Mesenchymal stem cell (in vitro differentiated cells and primary cell): ENCODE measurements at regions not wholly inside any gene's neighbourhood (a gene's known extent, or its start where the extent isn't known, plus 50 kb on each side); places are given as distances from the start of the nearest gene placed in this dataset.

Experiments
- DNase-seq: peaks from one replicate; pipeline ENCODE4 v3.0.0-alpha.2; 2013
- H2AFZ ChIP-seq: one replicate; pipeline ENCODE4 v1.6.1; 2013; ENCODE audit warnings: low read depth, mild to moderate bottlenecking, control low read depth, inconsistent platforms, low read length, moderate library complexity
- H2AK5ac ChIP-seq: 2 replicates; pipeline ENCODE4 v1.6.1; 2013; ENCODE audit warnings: low read length, moderate library complexity, mild to moderate bottlenecking, inconsistent platforms; ENCODE audit not compliant: severe bottlenecking
- H2BK120ac ChIP-seq: one replicate; pipeline ENCODE4 v1.6.1; 2013; ENCODE audit warnings: low read depth, mild to moderate bottlenecking, inconsistent platforms, low read length, moderate library complexity
- H2BK12ac ChIP-seq, 2 experiments: one replicate each; pipeline ENCODE4 v1.6.1; 2013; ENCODE audit warnings: inconsistent platforms in 2 of 2, low read length in 2 of 2, mild to moderate bottlenecking in 2 of 2, moderate library complexity in 2 of 2, control low read depth in 1 of 2
- H2BK15ac ChIP-seq: one replicate; pipeline ENCODE4 v1.6.1; 2013; ENCODE audit warnings: mild to moderate bottlenecking, low read depth, inconsistent platforms; ENCODE audit not compliant: poor library complexity, severe bottlenecking
- H2BK5ac ChIP-seq: 2 replicates; pipeline ENCODE4 v1.6.1; 2013; ENCODE audit warnings: low read depth, mild to moderate bottlenecking, low read length, control low read depth, inconsistent platforms; ENCODE audit not compliant: poor library complexity, severe bottlenecking
- H3K14ac ChIP-seq, 2 experiments: one replicate each; pipeline ENCODE4 v1.6.1; 2013; ENCODE audit warnings: inconsistent platforms in 2 of 2, low read length in 2 of 2, control low read depth in 1 of 2, mild to moderate bottlenecking in 1 of 2, moderate library complexity in 1 of 2
- H3K18ac ChIP-seq, 2 experiments: one replicate each; pipeline ENCODE4 v1.6.1; 2013; ENCODE audit warnings: inconsistent platforms in 2 of 2, low read length in 2 of 2, control low read depth in 1 of 2, low read depth in 1 of 2, mild to moderate bottlenecking in 1 of 2
- H3K23ac ChIP-seq, 2 experiments: one replicate each; pipeline ENCODE4 v1.6.1; 2013; ENCODE audit warnings: inconsistent platforms in 2 of 2, low read length in 2 of 2, mild to moderate bottlenecking in 2 of 2, moderate library complexity in 2 of 2, control low read depth in 1 of 2
- H3K27ac ChIP-seq: 2 replicates; pipeline ENCODE4 v1.5.1; 2013; ENCODE audit warnings: mild to moderate bottlenecking, moderate library complexity, low read length, control low read depth, inconsistent platforms; ENCODE audit not compliant: poor library complexity, severe bottlenecking
- H3K27me3 ChIP-seq, 2 experiments: 2 replicates each; pipeline versions ENCODE4 v1.6.1 to v1.7.0; 2013; ENCODE audit warnings: low read length in 2 of 2, mild to moderate bottlenecking in 2 of 2, moderate library complexity in 2 of 2, control low read depth in 1 of 2, inconsistent platforms in 1 of 2; ENCODE audit not compliant: control insufficient read depth in 1 of 2, insufficient read depth in 1 of 2
- H3K36me3 ChIP-seq, 2 experiments: 2 replicates each; pipeline versions ENCODE4 v1.6.1 to v1.7.0; 2013; ENCODE audit warnings: low read length in 2 of 2, control low read depth in 1 of 2, inconsistent platforms in 1 of 2, low read depth in 1 of 2, mild to moderate bottlenecking in 1 of 2; ENCODE audit not compliant: insufficient read depth in 2 of 2, control insufficient read depth in 1 of 2
- H3K4ac ChIP-seq, 2 experiments: one replicate each; pipeline ENCODE4 v1.6.1; 2013; ENCODE audit warnings: inconsistent platforms in 2 of 2, low read length in 2 of 2, mild to moderate bottlenecking in 2 of 2, moderate library complexity in 2 of 2, control low read depth in 1 of 2, low read depth in 1 of 2
- H3K4me1 ChIP-seq: 2 replicates; pipeline ENCODE4 v1.6.1; 2013; ENCODE audit warnings: low read depth, low read length, control low read depth; ENCODE audit not compliant: control insufficient read depth, insufficient read depth
- H3K4me2 ChIP-seq: 2 replicates; pipeline ENCODE4 v1.6.1; 2013; ENCODE audit warnings: low read length, mild to moderate bottlenecking, inconsistent platforms; ENCODE audit not compliant: poor library complexity, severe bottlenecking
- H3K4me3 ChIP-seq, 2 experiments: 2 replicates each; pipeline versions ENCODE4 v1.5.1 to v1.7.0; 2013; ENCODE audit warnings: low read length in 2 of 2, mild to moderate bottlenecking in 2 of 2, control low read depth in 1 of 2, low read depth in 1 of 2; ENCODE audit not compliant: insufficient read depth in 1 of 2
- H3K79me1 ChIP-seq: replicated peaks from 2 replicates; pipeline ENCODE4 v1.6.1; 2013; ENCODE audit warnings: mild to moderate bottlenecking, control low read depth, low read length, inconsistent platforms; ENCODE audit not compliant: poor library complexity, severe bottlenecking
- H3K9ac ChIP-seq: 2 replicates; pipeline ENCODE4 v1.7.0; 2013; ENCODE audit warnings: mild to moderate bottlenecking, low read length, moderate library complexity
- H3K9me3 ChIP-seq: 2 replicates; pipeline ENCODE4 v1.7.0; 2013; ENCODE audit warnings: mild to moderate bottlenecking, low read length; ENCODE audit not compliant: control insufficient read depth
- H4K8ac ChIP-seq: one replicate; pipeline ENCODE4 v1.6.1; 2013; ENCODE audit warnings: inconsistent platforms, mild to moderate bottlenecking, low read length, moderate library complexity
- H4K91ac ChIP-seq: one replicate; pipeline ENCODE4 v1.6.1; 2013; ENCODE audit warnings: mild to moderate bottlenecking, low read length, inconsistent platforms
- WGBS: methylation state at CpG from one replicate; pipeline ENCODE4 v1.1.7; 2013; ENCODE audit warnings: mixed read lengths; 5-methylcytosine and 5-hydroxymethylcytosine counted together

- no peak overlapping the region for H4K91ac ChIP-seq
- H2BK5ac ChIP-seq = no peak overlapping the region
- H3K9ac ChIP-seq = no peak overlapping the region
- no peak overlapping the region for H3K14ac ChIP-seq
- H4K8ac ChIP-seq = no peak overlapping the region
- peaks cover 3% of the 10 kb centered on the region for H3K9me3 ChIP-seq
- no peaks in the 10 kb centered on the region for H3K27me3 ChIP-seq
- DNase-seq = no peak
- no peak overlapping the region for H2BK12ac ChIP-seq
- WGBS = 100% methylated on average over 1 of the region's 2 CpGs
- H3K4me3 ChIP-seq = no peak overlapping the region
- no peaks in the 10 kb centered on the region for H3K36me3 ChIP-seq
- no peak overlapping the region for H2AK5ac ChIP-seq
- H3K23ac ChIP-seq = no peak overlapping the region
- no peaks in the 10 kb centered on the region for H3K4me1 ChIP-seq
- H2AFZ ChIP-seq = no peak overlapping the region
- H3K18ac ChIP-seq = no peak overlapping the region
- H3K27ac ChIP-seq = no peak overlapping the region
- H2BK15ac ChIP-seq = no peak overlapping the region
- H2BK120ac ChIP-seq = no peak overlapping the region
- no peaks in the 10 kb centered on the region for H3K79me1 ChIP-seq
- no peak overlapping the region for H3K4ac ChIP-seq
- no peak overlapping the region for H3K4me2 ChIP-seq
Observed at GRCh38 chr13:58792854-58793253, 1161.3 kb downstream of the PCDH17 start.

GRCh38 chr13:58795715-58796114 lies 1164.2 kb downstream of the PCDH17 start:
- H3K27ac ChIP-seq = no peak overlapping the region
- H2BK12ac ChIP-seq = no peak overlapping the region
- no peak for DNase-seq
- H3K4me2 ChIP-seq = no peak overlapping the region
- H2AK5ac ChIP-seq = no peak overlapping the region
- no peaks in the 10 kb centered on the region for H3K79me1 ChIP-seq
- no peak overlapping the region for H2BK120ac ChIP-seq
- no peaks in the 10 kb centered on the region for H3K4me1 ChIP-seq
- no peak overlapping the region for H2AFZ ChIP-seq
- no peak overlapping the region for H4K8ac ChIP-seq
- H3K4ac ChIP-seq = no peak overlapping the region
- no peak overlapping the region for H3K4me3 ChIP-seq
- H3K9ac ChIP-seq = no peak overlapping the region
- no peak overlapping the region for H3K18ac ChIP-seq
- no peak overlapping the region for H3K14ac ChIP-seq
- H3K36me3 ChIP-seq = no peaks in the 10 kb centered on the region
- H2BK15ac ChIP-seq = no peak overlapping the region
- H3K27me3 ChIP-seq = no peaks in the 10 kb centered on the region
- H2BK5ac ChIP-seq = no peak overlapping the region
- WGBS = no CpG with 5 or more reads among the region's 2 CpGs
- no peak overlapping the region for H4K91ac ChIP-seq
- peaks cover 3% of the 10 kb centered on the region for H3K9me3 ChIP-seq
- no peak overlapping the region for H3K23ac ChIP-seq

GRCh38 chr13:58804832-58805231 lies 1173.3 kb downstream of the PCDH17 start:
- Histone ChIP-seq H2BK120ac (no peak overlapping the region), H3K23ac (no peak overlapping the region), H3K79me1 (no peaks in the 10 kb centered on the region), H3K27me3 (no peaks in the 10 kb centered on the region), H3K36me3 (no peaks in the 10 kb centered on the region), H3K9me3 (peaks cover 2% of the 10 kb centered on the region), H4K8ac (no peak overlapping the region), H2BK5ac (no peak overlapping the region), H4K91ac (no peak overlapping the region), H2AK5ac (no peak overlapping the region), H3K4me2 (no peak overlapping the region), H2AFZ (no peak overlapping the region), H3K9ac (no peak overlapping the region), H3K18ac (no peak overlapping the region), H3K4me1 (no peaks in the 10 kb centered on the region), H3K4me3 (no peak overlapping the region), H3K4ac (no peak overlapping the region), H3K14ac (no peak overlapping the region), H3K27ac (no peak overlapping the region), H2BK15ac (no peak overlapping the region), H2BK12ac (no peak overlapping the region)
- DNase-seq = no peak

GRCh38 chr13:58806401-58806800 lies 1174.9 kb downstream of the PCDH17 start:
- H2BK15ac ChIP-seq = no peak overlapping the region
- no peak overlapping the region for H3K18ac ChIP-seq
- H3K4me3 ChIP-seq = no peak overlapping the region
- no peak for DNase-seq
- H3K27me3 ChIP-seq = no peaks in the 10 kb centered on the region
- H3K9me3 ChIP-seq = peaks cover 2% of the 10 kb centered on the region
- no peak overlapping the region for H3K4me2 ChIP-seq
- H3K4me1 ChIP-seq = no peaks in the 10 kb centered on the region
- no peak overlapping the region for H2AFZ ChIP-seq
- no peak overlapping the region for H3K9ac ChIP-seq
- no peak overlapping the region for H3K23ac ChIP-seq
- H4K91ac ChIP-seq = no peak overlapping the region
- WGBS = 100% methylated on average over 1 of the region's 2 CpGs
- H3K79me1 ChIP-seq = no peaks in the 10 kb centered on the region
- no peak overlapping the region for H2BK120ac ChIP-seq
- H3K27ac ChIP-seq = no peak overlapping the region
- no peaks in the 10 kb centered on the region for H3K36me3 ChIP-seq
- H2BK5ac ChIP-seq = no peak overlapping the region
- H4K8ac ChIP-seq = no peak overlapping the region
- no peak overlapping the region for H2AK5ac ChIP-seq
- H3K14ac ChIP-seq = no peak overlapping the region
- no peak overlapping the region for H3K4ac ChIP-seq
- no peak overlapping the region for H2BK12ac ChIP-seq
